RPMI7951 (cell line): ENCODE measurements at regions not wholly inside any gene's neighbourhood (a gene's known extent, or its start where the extent isn't known, plus 50 kb on each side); places are given as distances from the start of the nearest gene placed in this dataset.
A peak's percentile ranks its signal among the peaks of the same experiment; 100 is the strongest.
"Not testable (repeated sequence)": the region's sequence is repeated elsewhere in the genome, so short reads cannot be mapped to it uniquely, and the experiment has no call there.

Source experiments
- DNase-seq: peaks from one replicate; pipeline ENCODE4 v3.0.0-alpha.2; 2012; ENCODE audit warnings: low read depth

GRCh38 chr2:47964277-47964676, 58.0 kb upstream of the FBXO11 start:
- no peak for DNase-seq

GRCh38 chr2:47964722-47965434, 58.6 kb upstream of the FBXO11 start:
- peak; percentile 43 for DNase-seq

- not testable (repeated sequence) for DNase-seq
These were observed 70.4 kb upstream of the FBXO11 start for GRCh38 chr2:47976728-47977127.

GRCh38 chr2:47984041-47984440, 77.7 kb upstream of the FBXO11 start:
- DNase-seq = peak; percentile 74

- no peak for DNase-seq
These were observed 84.2 kb upstream of the FBXO11 start for GRCh38 chr2:47990503-47990902.

- DNase-seq = no peak
These were observed 86.4 kb upstream of the FBXO11 start for GRCh38 chr2:47992671-47993070.

DNA sequence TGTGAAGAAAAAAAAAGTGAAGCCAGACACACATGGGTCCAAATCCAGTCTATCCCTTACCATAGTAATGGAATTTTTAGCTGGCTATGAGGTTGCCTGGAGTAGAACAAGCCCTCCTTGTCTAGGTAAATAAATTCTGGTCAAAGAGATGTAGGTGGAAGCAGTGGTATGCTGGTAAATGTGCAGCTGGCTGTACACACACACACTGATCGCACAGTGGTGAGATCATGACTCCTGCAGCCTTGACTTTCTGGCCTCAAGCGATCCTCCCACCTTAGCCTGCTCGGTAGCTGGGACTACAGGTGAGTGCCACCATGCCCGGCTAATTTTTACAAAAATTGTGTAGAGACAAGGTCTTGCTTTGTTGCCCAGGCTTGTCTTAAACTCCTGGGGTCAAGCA, 90.5 kb upstream of the FBXO11 start:
- DNase-seq = no peak

GRCh38 chr2:47999512-47999911, 93.2 kb upstream of the FBXO11 start:
- DNase-seq = no peak

DNA sequence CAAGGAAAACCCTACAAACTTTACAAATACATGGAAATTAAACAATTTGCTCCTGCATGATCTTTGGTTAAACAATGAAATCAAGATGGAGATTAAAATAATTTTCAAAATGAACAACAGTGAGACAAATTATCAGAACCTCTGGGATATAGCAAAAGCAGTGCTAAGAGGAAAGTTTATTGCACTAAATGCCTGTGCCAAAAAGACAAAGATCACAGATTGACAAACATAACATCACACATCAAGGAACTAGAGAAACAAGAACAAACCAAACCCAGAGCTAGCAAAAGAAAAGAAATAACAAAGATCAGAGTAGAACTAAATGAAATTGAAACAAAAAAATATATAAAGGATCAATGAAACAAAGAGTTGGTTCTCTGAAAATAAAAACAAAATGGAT, 95.2 kb upstream of the FBXO11 start:
- DNase-seq = no peak

DNA sequence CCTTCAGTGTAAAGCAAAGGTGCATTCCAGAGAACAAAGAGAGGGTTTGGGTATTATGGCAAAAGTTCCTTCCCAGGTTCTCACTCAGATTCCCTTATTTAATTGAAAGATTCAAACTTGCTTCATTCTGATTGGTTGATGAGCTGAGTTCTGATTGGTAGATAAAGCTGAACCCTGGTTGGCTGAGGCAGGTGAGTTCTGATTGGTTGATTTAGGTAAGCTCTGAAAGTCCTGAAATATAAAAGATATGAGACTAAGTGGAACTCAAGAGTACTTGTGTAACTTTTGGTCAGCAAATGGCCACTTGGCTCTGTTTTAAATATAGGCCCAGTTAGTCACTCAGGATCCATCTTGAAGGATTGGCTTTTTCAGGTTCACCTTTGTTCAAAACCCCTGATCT, 99.8 kb upstream of the FBXO11 start:
- no peak for DNase-seq

DNA sequence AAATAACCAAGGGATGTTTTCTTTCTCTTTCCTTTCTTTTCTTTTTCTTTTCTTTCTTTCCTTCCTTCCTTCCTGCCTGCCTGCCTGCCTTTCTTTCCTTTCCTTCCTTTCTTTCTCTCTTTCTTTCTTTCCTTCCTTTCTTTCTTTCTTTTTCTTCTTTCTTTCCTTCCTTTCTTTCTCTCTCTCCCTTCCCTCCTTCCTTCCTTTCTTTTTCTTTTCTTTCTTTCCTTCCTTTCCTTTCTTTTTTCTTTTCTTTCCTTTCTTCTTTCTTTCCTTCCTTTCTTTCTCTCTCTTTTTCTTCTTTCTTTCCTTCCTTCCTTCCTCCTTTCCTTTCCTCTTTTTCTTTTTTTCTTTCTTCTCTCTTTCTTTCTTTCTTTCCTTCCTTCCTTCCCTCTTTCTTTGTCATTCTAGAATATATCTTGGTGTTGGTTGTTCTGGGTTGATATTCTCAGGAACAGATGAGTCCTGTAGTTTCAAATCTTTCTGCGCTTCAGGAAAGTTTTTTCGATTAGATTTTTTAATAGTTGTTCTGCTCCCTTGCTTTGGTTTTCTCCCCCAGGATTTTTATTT, 101.5 kb upstream of the FBXO11 start:
- DNase-seq = no peak

DNA sequence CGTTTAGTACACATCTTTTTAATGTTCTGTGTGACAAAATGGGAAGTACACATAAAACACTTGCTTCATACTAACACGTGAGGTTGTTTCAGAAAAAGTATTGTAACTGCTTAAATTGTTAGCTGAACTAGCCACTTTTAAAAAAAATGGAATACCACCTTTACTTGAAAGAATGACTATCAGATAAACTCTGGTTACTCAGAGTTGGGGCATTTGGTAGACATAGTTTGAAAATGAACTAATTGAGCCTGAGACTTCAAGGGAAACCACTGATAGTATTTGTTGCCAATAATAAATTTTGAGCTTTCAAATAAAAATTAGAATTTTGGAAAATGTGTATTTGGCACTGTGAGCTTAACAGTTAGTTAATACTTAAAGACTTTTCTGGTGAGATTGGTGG, 103.0 kb upstream of the FBXO11 start:
- no peak for DNase-seq

- peak; percentile 10 for DNase-seq
These were observed 109.1 kb upstream of the FBXO11 start for GRCh38 chr2:48015421-48015820.

DNA sequence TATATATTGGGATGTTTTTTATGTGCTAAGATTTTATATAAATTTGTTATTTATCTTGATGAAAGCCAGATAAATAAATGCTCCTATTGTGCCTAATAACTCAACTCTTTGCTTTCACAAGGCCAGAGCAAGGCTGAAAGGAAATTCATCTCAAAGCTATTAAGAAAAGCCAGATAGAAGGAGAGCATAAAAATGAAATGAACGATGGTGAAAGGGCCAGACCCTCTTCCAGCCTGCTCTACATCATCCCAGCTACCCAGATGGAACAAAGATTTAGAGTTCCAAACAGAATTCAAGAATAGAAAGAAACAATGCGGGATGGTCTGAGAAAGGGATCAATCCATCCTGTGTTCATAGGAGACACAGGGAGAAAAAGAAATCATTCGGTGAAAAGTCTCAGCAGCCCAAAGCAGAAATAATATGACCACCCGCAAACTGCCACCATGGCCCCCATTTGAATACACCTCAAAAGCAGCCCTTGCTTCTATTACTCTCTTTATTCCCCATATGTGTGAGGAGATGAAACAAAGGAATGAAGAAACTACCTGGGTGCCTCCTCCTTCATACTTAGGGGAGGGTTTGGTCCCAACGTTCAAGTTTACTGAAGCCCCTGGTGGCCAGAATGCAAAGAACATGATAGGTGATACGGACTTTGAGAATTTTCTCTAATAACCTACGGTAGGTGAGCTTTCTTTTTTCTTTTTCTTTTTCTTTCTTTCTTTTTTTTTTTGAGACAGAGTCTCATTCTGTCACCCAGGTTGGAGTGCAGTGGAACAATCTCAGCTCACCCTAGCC, 110.1 kb upstream of the FBXO11 start:
- DNase-seq = no peak

- no peak for DNase-seq
These were observed 110.8 kb upstream of the FBXO11 start for GRCh38 chr2:48017136-48017535.

DNA sequence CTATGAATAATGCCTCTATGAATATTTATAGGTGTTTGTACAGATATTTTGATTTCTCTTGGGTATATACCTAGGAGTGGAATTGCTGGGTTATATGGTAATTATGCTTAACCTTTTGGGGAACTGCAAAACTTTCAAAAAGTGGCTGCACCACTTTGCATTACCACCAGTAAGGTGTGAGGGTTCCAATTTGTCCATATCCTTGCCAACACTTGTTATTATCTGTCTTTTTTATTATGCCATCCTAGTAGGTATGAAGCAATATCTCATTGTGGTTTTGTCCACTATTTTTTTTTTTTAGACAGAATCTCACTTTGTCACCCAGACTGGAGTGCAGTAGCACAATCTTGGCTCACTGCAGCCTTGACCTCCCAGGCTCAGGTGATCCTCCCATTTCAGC, 112.2 kb upstream of the FBXO11 start:
- DNase-seq = no peak

DNA sequence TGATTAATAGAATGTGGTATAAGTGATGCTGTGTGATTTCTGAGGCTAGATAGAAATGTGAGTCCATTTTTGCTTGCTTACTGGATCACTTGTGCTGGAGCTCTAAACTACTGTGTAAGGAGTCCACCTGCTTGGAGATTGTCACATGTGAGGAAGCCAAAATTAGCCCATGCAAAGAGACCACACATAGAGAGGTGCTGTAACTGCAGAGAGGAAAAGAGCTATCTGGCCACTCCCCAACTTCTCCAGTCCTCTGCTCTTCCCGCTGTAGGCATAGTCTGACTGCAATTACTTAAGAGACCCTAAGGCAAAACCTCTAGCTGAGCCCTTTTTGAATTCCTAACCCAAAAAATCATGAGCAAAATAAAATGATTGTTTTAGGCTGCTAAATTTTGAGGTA, 120.6 kb upstream of the FBXO11 start:
- DNase-seq = no peak

- DNase-seq = no peak
These were observed 126.5 kb upstream of the FBXO11 start for GRCh38 chr2:48032765-48033164.

GRCh38 chr2:48034295-48034694, 128.0 kb upstream of the FBXO11 start:
- no peak for DNase-seq

DNA sequence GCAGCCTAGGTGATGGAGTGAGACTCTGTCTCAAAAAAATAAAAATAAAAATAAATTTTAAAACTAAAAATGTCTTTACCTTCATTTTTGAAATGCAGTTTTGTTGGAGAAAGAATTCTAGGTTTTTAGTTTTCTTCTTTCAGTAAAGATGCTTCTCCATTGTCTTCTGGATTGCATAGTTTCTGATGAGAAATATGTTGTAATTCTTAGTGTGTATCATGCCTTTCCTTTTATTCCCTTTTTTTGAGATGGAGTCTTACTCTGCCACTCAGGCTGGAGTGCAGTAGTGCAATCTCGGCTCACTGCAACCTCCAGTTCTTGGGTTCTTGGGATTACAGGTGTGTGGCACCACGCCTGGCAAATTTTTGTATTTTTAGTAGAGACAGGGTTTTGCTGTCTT, 130.0 kb upstream of the FBXO11 start:
- DNase-seq = no peak

DNA sequence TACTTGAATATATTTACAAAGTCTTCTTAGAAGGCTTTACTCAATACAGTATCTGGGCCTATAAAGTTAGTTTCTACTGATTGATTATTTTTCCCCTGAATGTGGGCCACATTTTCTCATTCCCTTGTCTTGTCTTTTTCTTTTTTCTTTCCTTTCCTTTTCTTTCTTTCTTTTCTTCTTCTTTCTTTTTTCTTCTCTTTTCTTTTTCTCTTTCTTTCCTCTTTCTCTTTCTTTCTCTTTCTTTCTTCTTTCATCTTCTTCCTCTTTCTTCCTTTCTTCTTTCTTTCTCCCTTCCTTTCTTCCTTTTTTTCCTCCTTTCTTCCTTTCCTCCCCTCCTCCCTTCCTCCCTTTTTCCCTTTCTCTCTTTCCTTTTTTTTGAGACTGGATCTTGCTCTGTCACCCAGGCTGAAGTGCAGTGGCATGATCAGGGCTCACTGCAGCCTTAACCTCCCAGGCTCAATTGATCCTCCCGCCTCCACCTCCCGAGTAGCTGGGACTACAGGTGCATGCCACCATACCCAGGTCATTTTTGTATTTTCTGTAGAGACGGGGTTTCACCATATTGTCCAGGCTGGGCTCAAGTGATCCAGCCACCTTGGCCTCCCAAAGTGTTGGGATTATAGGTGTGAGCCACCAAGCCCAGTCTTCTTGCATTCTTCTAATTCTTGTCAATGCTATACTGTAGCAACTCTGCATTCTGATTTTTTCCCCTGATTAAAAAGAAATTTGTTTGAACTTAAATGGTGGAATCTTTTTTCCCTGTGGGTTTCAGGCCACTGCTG, 133.1 kb upstream of the FBXO11 start:
- DNase-seq = no peak

DNA sequence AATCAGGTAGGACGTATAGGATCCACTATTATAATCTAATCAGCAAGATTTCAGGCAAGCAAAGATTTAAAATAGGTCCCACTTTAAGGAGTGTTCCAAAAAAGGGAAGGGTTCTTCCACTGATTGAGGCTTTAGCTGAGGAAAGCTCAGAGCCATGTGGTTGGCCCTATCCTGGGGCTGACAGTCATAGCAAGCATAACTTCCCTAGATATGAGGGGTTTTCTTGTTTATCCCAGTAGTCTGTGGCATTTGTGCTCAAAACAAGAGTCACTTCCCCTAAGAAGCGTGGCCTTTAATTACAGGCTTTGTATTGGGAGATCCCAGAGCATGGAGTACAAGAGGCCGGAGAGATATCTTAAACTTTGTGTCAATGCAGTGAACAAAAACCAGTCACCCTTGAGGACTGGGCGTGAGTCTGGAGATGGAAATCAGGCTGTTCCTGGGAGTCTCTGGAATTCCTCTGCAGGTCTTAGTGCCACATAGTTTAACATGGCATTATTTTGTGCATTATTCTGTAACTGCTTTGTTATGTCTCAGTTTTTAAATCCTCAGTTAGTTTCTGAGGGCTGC, 136.9 kb upstream of the FBXO11 start:
- no peak for DNase-seq
